ENCODE measurements at regions not wholly inside any gene's neighbourhood (a gene's known extent, or its start where the extent isn't known, plus 50 kb on each side); places are given as distances from the start of the nearest gene placed in this dataset.

GRCh38 chr2:106280722-106281446, 86.8 kb upstream of the UXS1 start:
- Histone ChIP-seq H3K4me3 (ENCODE audit: insufficient read depth, low read depth, low read length) (no peak overlapping the region), H3K27ac (ENCODE audit: insufficient read depth, low read depth, low read length, poor library complexity, severe bottlenecking) (no peak overlapping the region), H3K4me1 (ENCODE audit: control insufficient read depth, insufficient read depth, low read length) (peaks cover 21% of the 10 kb centered on the region), H3K9me3 (ENCODE audit: control insufficient read depth, low read length) (no peaks in the 10 kb centered on the region), H3K27me3 (ENCODE audit: control insufficient read depth, insufficient read depth, low read length, poor library complexity, severe bottlenecking) (no peaks in the 10 kb centered on the region), H3K36me3 (ENCODE audit: control insufficient read depth, insufficient read depth, low read length) (no peaks in the 10 kb centered on the region)
- WGBS, 2 experiments: 85 to 93% methylated on average over 9 of the region's 10 CpGs

GRCh38 chr2:106280224-106280623, 86.1 kb upstream of the UXS1 start:
- Histone ChIP-seq H3K4me3 (ENCODE audit: insufficient read depth, low read depth, low read length) (no peak overlapping the region), H3K27me3 (ENCODE audit: control insufficient read depth, insufficient read depth, low read length, poor library complexity, severe bottlenecking) (no peaks in the 10 kb centered on the region), H3K9me3 (ENCODE audit: control insufficient read depth, low read length) (no peaks in the 10 kb centered on the region), H3K36me3 (ENCODE audit: control insufficient read depth, insufficient read depth, low read length) (no peaks in the 10 kb centered on the region), H3K4me1 (ENCODE audit: control insufficient read depth, insufficient read depth, low read length) (peaks cover 21% of the 10 kb centered on the region), H3K27ac (ENCODE audit: insufficient read depth, low read depth, low read length, poor library complexity, severe bottlenecking) (no peak overlapping the region)
- WGBS, 2 experiments: 92 to 93% methylated on average over 3 of the region's 3 CpGs

GRCh38 chr2:106278112-106278876, 84.2 kb upstream of the UXS1 start:
- H3K36me3 ChIP-seq (ENCODE audit: control insufficient read depth, insufficient read depth, low read length): no peaks in the 10 kb centered on the region
- 88 to 91% methylated on average over 5 to 6 of the region's 6 CpGs for WGBS, 2 experiments

GRCh38 chr2:106277426-106277825, 83.3 kb upstream of the UXS1 start:
- no peak overlapping the region for H3K27ac ChIP-seq (ENCODE audit: insufficient read depth, low read depth, low read length, poor library complexity, severe bottlenecking)
- no peaks in the 10 kb centered on the region for H3K36me3 ChIP-seq (ENCODE audit: control insufficient read depth, insufficient read depth, low read length)
- H3K9me3 ChIP-seq (ENCODE audit: control insufficient read depth, low read length): no peaks in the 10 kb centered on the region
- peaks cover 3% of the 10 kb centered on the region for H3K4me1 ChIP-seq (ENCODE audit: control insufficient read depth, insufficient read depth, low read length)
- H3K4me3 ChIP-seq (ENCODE audit: insufficient read depth, low read depth, low read length): no peak overlapping the region
- WGBS, 2 experiments: 92% methylated on average over 4 of the region's 4 CpGs
- H3K27me3 ChIP-seq (ENCODE audit: control insufficient read depth, insufficient read depth, low read length, poor library complexity, severe bottlenecking): no peaks in the 10 kb centered on the region

More at GRCh38 chr2:106278112-106278876, 84.2 kb upstream of the UXS1 start:
- Histone ChIP-seq H3K9me3 (ENCODE audit: control insufficient read depth, low read length) (no peaks in the 10 kb centered on the region), H3K4me3 (ENCODE audit: insufficient read depth, low read depth, low read length) (no peak overlapping the region), H3K4me1 (ENCODE audit: control insufficient read depth, insufficient read depth, low read length) (peaks cover 10% of the 10 kb centered on the region), H3K27me3 (ENCODE audit: control insufficient read depth, insufficient read depth, low read length, poor library complexity, severe bottlenecking) (no peaks in the 10 kb centered on the region), H3K27ac (ENCODE audit: insufficient read depth, low read depth, low read length, poor library complexity, severe bottlenecking) (no peak overlapping the region)

- Histone ChIP-seq H3K4me3 (ENCODE audit: insufficient read depth, low read depth, low read length) (no peak overlapping the region), H3K9me3 (ENCODE audit: control insufficient read depth, low read length) (no peaks in the 10 kb centered on the region), H3K4me1 (ENCODE audit: control insufficient read depth, insufficient read depth, low read length) (no peaks in the 10 kb centered on the region), H3K27ac (ENCODE audit: insufficient read depth, low read depth, low read length, poor library complexity, severe bottlenecking) (no peak overlapping the region), H3K27me3 (ENCODE audit: control insufficient read depth, insufficient read depth, low read length, poor library complexity, severe bottlenecking) (no peaks in the 10 kb centered on the region), H3K36me3 (ENCODE audit: control insufficient read depth, insufficient read depth, low read length) (no peaks in the 10 kb centered on the region)
- WGBS, 2 experiments: 95 to 97% methylated on average over 10 to 11 of the region's 11 CpGs
These were observed 81.9 kb upstream of the UXS1 start for GRCh38 chr2:106275971-106276370.

GRCh38 chr2:106274668-106275067, 80.6 kb upstream of the UXS1 start:
- no peaks in the 10 kb centered on the region for H3K9me3 ChIP-seq (ENCODE audit: control insufficient read depth, low read length)
- WGBS, 2 experiments: 85 to 96% methylated on average over 7 of the region's 7 CpGs
- H3K27ac ChIP-seq (ENCODE audit: insufficient read depth, low read depth, low read length, poor library complexity, severe bottlenecking): no peak overlapping the region
- H3K4me3 ChIP-seq (ENCODE audit: insufficient read depth, low read depth, low read length): no peak overlapping the region
- H3K27me3 ChIP-seq (ENCODE audit: control insufficient read depth, insufficient read depth, low read length, poor library complexity, severe bottlenecking): no peaks in the 10 kb centered on the region
- no peaks in the 10 kb centered on the region for H3K36me3 ChIP-seq (ENCODE audit: control insufficient read depth, insufficient read depth, low read length)
- H3K4me1 ChIP-seq (ENCODE audit: control insufficient read depth, insufficient read depth, low read length): no peaks in the 10 kb centered on the region

GRCh38 chr2:106272216-106272807, 78.2 kb upstream of the UXS1 start:
- H3K36me3 ChIP-seq (ENCODE audit: control insufficient read depth, insufficient read depth, low read length): no peaks in the 10 kb centered on the region
- 90 to 92% methylated on average over 6 to 7 of the region's 7 CpGs for WGBS, 2 experiments
- H3K4me1 ChIP-seq (ENCODE audit: control insufficient read depth, insufficient read depth, low read length): no peaks in the 10 kb centered on the region
- no peaks in the 10 kb centered on the region for H3K27me3 ChIP-seq (ENCODE audit: control insufficient read depth, insufficient read depth, low read length, poor library complexity, severe bottlenecking)
- no peak overlapping the region for H3K4me3 ChIP-seq (ENCODE audit: insufficient read depth, low read depth, low read length)
- H3K27ac ChIP-seq (ENCODE audit: insufficient read depth, low read depth, low read length, poor library complexity, severe bottlenecking): no peak overlapping the region
- no peaks in the 10 kb centered on the region for H3K9me3 ChIP-seq (ENCODE audit: control insufficient read depth, low read length)

- 91 to 93% methylated on average over 9 of the region's 9 CpGs for WGBS, 2 experiments
- H3K4me3 ChIP-seq (ENCODE audit: insufficient read depth, low read depth, low read length): no peak overlapping the region
- H3K4me1 ChIP-seq (ENCODE audit: control insufficient read depth, insufficient read depth, low read length): no peaks in the 10 kb centered on the region
- no peaks in the 10 kb centered on the region for H3K9me3 ChIP-seq (ENCODE audit: control insufficient read depth, low read length)
- no peaks in the 10 kb centered on the region for H3K36me3 ChIP-seq (ENCODE audit: control insufficient read depth, insufficient read depth, low read length)
- H3K27me3 ChIP-seq (ENCODE audit: control insufficient read depth, insufficient read depth, low read length, poor library complexity, severe bottlenecking): no peaks in the 10 kb centered on the region
- no peak overlapping the region for H3K27ac ChIP-seq (ENCODE audit: insufficient read depth, low read depth, low read length, poor library complexity, severe bottlenecking)
These were observed 76.4 kb upstream of the UXS1 start for GRCh38 chr2:106270471-106270891.

- no peaks in the 10 kb centered on the region for H3K9me3 ChIP-seq (ENCODE audit: control insufficient read depth, low read length)
- no peaks in the 10 kb centered on the region for H3K36me3 ChIP-seq (ENCODE audit: control insufficient read depth, insufficient read depth, low read length)
- H3K27me3 ChIP-seq (ENCODE audit: control insufficient read depth, insufficient read depth, low read length, poor library complexity, severe bottlenecking): no peaks in the 10 kb centered on the region
- 81 to 84% methylated on average over 43 to 44 of the region's 44 CpGs for WGBS, 2 experiments
- H3K4me3 ChIP-seq (ENCODE audit: insufficient read depth, low read depth, low read length): no peak overlapping the region
- no peaks in the 10 kb centered on the region for H3K4me1 ChIP-seq (ENCODE audit: control insufficient read depth, insufficient read depth, low read length)
- H3K27ac ChIP-seq (ENCODE audit: insufficient read depth, low read depth, low read length, poor library complexity, severe bottlenecking): no peak overlapping the region
These were observed 75.6 kb upstream of the UXS1 start for GRCh38 chr2:106269591-106270291.

GRCh38 chr2:106267997-106268396, 73.9 kb upstream of the UXS1 start:
- H3K27me3 ChIP-seq (ENCODE audit: control insufficient read depth, insufficient read depth, low read length, poor library complexity, severe bottlenecking): no peaks in the 10 kb centered on the region
- no peak overlapping the region for H3K27ac ChIP-seq (ENCODE audit: insufficient read depth, low read depth, low read length, poor library complexity, severe bottlenecking)
- no peaks in the 10 kb centered on the region for H3K4me1 ChIP-seq (ENCODE audit: control insufficient read depth, insufficient read depth, low read length)
- 88% methylated on average over 4 of the region's 4 CpGs for WGBS, 2 experiments
- H3K9me3 ChIP-seq (ENCODE audit: control insufficient read depth, low read length): no peaks in the 10 kb centered on the region
- H3K4me3 ChIP-seq (ENCODE audit: insufficient read depth, low read depth, low read length): no peak overlapping the region
- no peaks in the 10 kb centered on the region for H3K36me3 ChIP-seq (ENCODE audit: control insufficient read depth, insufficient read depth, low read length)
